Effector memory CD4-positive, alpha-beta T cell (primary cell): ENCODE measurements at regions not wholly inside any gene's neighbourhood (a gene's known extent, or its start where the extent isn't known, plus 50 kb on each side); places are given as distances from the start of the nearest gene placed in this dataset.

Experiments
- DNase-seq, 3 donors: peaks; one replicate each; pipeline ENCODE4 v3.0.0-alpha.2; 2020
- H3K27ac ChIP-seq: 2 replicates; pipeline ENCODE4 v1.7.0; 2013; ENCODE audit warnings: mild to moderate bottlenecking, low read length, moderate library complexity; ENCODE audit not compliant: insufficient read depth, poor library complexity, severe bottlenecking
- H3K27me3 ChIP-seq: replicated peaks from 2 replicates; pipeline ENCODE4 v1.7.0; 2013; ENCODE audit warnings: mild to moderate bottlenecking, low read length; ENCODE audit not compliant: insufficient read depth, control insufficient read depth, poor library complexity, severe bottlenecking
- H3K36me3 ChIP-seq: 2 replicates; pipeline ENCODE4 v1.7.0; 2013; ENCODE audit warnings: mild to moderate bottlenecking, low read length, moderate library complexity; ENCODE audit not compliant: control insufficient read depth, insufficient read depth
- H3K4me1 ChIP-seq: 2 replicates; pipeline ENCODE4 v1.7.0; 2013; ENCODE audit warnings: low read length, mild to moderate bottlenecking; ENCODE audit not compliant: control insufficient read depth, insufficient read depth, poor library complexity, severe bottlenecking
- H3K4me3 ChIP-seq: 2 replicates; pipeline ENCODE4 v1.7.0; 2013; ENCODE audit warnings: low read length, low read depth, mild to moderate bottlenecking; ENCODE audit not compliant: insufficient read depth, poor library complexity, severe bottlenecking
- H3K9me3 ChIP-seq: 2 replicates; pipeline ENCODE4 v1.7.0; 2013; ENCODE audit warnings: mild to moderate bottlenecking, low read length, moderate library complexity; ENCODE audit not compliant: control insufficient read depth

DNA sequence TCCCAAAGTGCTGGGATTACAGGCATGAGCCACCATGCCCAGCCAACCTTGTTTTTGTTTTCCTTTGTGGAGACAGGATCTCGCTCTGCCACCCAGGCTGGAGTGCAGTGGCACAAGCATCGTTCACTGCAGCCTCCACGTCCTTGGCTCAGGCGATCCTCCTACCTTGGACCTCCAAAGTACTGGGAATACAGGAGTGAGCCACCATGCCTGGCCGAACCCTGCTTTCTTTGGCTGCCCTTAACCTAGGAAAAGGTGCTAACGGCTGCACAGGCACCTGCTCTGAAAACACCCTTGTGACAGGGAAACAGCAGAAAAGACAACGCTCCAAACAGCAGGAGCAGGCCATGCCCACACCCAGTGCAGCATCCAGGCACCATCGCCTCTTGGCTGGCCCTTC, 71.9 kb downstream of the OAT start:
- Histone ChIP-seq H3K4me1 (no peaks in the 10 kb centered on the region), H3K27me3 (no peaks in the 10 kb centered on the region), H3K36me3 (no peaks in the 10 kb centered on the region), H3K4me3 (no peak overlapping the region), H3K9me3 (no peaks in the 10 kb centered on the region), H3K27ac (no peak overlapping the region)
- DNase-seq: no peak

DNA sequence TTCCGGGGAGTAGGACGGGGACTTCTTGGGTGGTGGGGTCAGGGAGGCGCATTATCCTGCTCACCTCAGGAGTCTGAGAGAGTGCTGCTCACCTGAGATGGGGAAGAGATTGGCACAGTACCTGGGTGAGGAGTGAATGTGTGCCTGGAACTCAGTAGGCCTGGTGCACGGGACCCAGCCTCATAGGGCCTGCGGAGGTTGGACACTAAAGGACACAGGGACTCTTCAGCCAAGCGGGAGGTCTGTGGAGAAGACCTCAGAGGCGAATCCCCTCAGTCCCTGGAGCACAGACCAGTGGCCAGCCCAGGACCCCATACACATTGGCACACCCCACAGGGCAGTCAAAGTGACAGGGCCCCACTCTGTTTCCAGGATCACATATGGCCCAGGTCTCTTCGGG, 73.2 kb downstream of the OAT start:
- Histone ChIP-seq H3K4me1 (no peaks in the 10 kb centered on the region), H3K27me3 (no peaks in the 10 kb centered on the region), H3K9me3 (no peaks in the 10 kb centered on the region), H3K4me3 (no peak overlapping the region), H3K27ac (no peak overlapping the region), H3K36me3 (no peaks in the 10 kb centered on the region)
- DNase-seq: no peak

GRCh38 chr10:124344931-124345330, 73.8 kb downstream of the OAT start:
- Histone ChIP-seq H3K27ac (no peak overlapping the region), H3K4me1 (no peaks in the 10 kb centered on the region), H3K9me3 (no peaks in the 10 kb centered on the region), H3K4me3 (no peak overlapping the region), H3K27me3 (no peaks in the 10 kb centered on the region), H3K36me3 (no peaks in the 10 kb centered on the region)
- no peak for DNase-seq

- no peak for DNase-seq
- Histone ChIP-seq H3K4me3 (no peak overlapping the region), H3K27ac (no peak overlapping the region), H3K9me3 (no peaks in the 10 kb centered on the region), H3K27me3 (no peaks in the 10 kb centered on the region), H3K36me3 (no peaks in the 10 kb centered on the region), H3K4me1 (no peaks in the 10 kb centered on the region)
Measured at GRCh38 chr10:124344266-124344590, 74.5 kb downstream of the OAT start.

GRCh38 chr10:124343351-124344265, 75.1 kb downstream of the OAT start:
- Histone ChIP-seq H3K27ac (no peak overlapping the region), H3K4me3 (no peak overlapping the region), H3K36me3 (no peaks in the 10 kb centered on the region), H3K27me3 (no peaks in the 10 kb centered on the region), H3K9me3 (no peaks in the 10 kb centered on the region), H3K4me1 (no peaks in the 10 kb centered on the region)
- no peak for DNase-seq

DNA sequence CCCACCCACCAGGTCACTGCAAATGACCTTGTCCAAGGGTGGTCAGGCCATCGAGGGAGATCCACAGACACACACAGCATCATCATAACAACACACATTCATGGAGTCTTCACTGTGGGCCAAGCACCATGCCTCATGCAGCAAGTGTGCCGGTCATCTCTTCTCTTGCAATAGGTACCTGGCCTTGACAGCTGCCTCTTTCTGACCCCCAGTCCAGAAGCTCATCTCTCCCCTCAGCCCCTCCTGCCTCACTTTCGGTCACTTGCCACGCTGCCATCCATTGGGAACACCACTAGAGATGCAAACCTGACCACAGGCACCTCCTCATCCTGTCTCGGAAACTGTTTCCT, 75.9 kb downstream of the OAT start:
- no peaks in the 10 kb centered on the region for H3K27me3 ChIP-seq
- H3K36me3 ChIP-seq: no peaks in the 10 kb centered on the region
- no peaks in the 10 kb centered on the region for H3K9me3 ChIP-seq
- no peaks in the 10 kb centered on the region for H3K4me1 ChIP-seq
- no peak overlapping the region for H3K4me3 ChIP-seq
- DNase-seq: no peak
- H3K27ac ChIP-seq: no peak overlapping the region

DNA sequence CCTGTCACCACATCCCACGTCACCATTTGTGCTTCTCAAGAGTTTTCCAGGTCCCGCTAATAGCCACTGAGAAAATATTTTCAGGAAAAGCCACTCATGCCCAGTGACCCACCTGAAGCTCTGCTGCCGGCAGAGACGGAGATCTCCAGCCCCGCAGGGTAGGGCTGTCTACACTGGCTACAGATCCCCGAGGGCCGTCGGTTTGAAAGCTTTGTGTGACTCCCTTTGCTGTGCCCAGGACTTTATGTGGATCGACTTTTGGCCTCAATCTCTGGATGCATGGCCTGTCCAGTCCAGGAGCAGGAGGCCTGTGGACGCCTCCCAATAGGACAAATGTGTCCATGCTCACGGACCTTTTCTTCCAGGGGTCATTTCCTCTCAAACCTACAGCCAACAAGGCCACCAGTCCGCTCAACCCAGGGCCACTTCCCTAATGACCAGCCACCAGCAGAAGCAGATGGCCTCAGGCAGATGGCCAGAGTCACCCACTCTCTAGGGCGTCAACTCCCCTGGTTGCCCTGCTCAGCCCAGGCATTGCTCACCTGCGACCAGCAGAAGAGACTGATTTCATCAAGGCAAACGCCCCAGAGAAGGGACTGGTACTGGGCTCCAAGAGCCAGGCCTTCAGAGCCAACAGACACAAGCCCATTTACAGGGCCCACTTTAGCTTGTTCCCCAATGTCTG, 76.4 kb downstream of the OAT start:
- Histone ChIP-seq H3K4me3 (no peak overlapping the region), H3K27me3 (no peaks in the 10 kb centered on the region), H3K9me3 (no peaks in the 10 kb centered on the region), H3K36me3 (no peaks in the 10 kb centered on the region), H3K4me1 (no peaks in the 10 kb centered on the region), H3K27ac (no peak overlapping the region)
- DNase-seq: no peak

DNA sequence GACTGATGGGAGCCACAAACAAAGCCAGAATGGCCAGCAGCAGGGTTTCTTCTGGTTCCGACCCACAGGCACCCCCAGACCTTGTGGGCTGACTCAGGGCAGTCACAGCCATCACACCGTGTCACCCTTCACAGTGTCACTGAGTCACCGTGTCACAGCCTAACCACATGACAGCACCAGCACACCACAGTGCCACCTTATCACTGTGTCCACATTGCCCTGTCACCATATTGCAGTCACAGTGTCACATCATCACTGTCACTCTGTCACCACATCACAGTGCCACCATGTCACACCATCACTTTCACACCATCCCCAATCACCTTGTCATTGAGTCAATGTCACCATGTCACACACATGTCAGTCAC, 77.0 kb downstream of the OAT start:
- Histone ChIP-seq H3K36me3 (no peaks in the 10 kb centered on the region), H3K4me1 (no peaks in the 10 kb centered on the region), H3K4me3 (no peak overlapping the region), H3K27me3 (no peaks in the 10 kb centered on the region), H3K9me3 (no peaks in the 10 kb centered on the region), H3K27ac (no peak overlapping the region)
- no peak for DNase-seq

DNA sequence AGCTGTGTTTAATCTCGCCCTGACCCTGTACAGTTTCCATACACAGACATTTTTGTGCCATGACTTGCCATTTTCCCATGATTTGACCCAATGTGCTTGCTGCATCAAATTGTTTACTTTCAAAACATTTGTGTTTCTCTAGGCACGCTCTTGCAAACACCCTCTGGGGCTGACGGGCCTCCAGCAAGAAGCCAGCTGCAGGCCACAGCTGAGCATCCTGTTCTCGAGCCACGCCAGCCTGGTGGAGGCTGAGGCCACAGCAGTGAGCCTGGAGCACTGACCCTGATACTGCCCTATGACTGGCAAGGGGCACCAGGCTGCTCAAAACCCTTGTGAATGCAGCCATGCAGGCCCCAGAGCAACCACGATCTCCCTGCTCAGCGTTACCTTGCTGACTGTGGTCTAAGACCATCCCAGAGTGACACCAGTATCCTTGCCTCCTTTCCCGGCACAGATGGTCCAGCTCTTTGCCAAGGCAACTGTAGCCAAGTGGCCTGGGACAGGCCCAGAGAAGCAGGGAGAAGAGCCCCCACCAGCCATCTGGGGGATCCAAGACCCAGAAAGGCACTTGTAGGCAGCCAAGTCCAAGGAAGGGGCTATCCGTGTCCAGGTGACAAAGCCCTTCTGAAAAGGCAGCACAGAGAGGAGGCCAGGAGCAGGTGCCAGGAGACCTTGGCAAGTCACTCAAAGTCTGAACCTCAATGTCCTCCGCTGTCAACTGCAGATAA, 78.5 kb downstream of the OAT start:
- DNase-seq: no peak
- H3K36me3 ChIP-seq: no peaks in the 10 kb centered on the region
- no peaks in the 10 kb centered on the region for H3K27me3 ChIP-seq
- no peaks in the 10 kb centered on the region for H3K4me1 ChIP-seq
- H3K27ac ChIP-seq: no peak overlapping the region
- H3K9me3 ChIP-seq: no peaks in the 10 kb centered on the region
- no peak overlapping the region for H3K4me3 ChIP-seq
